ENCODE measurements at regions not wholly inside any gene's neighbourhood (a gene's known extent, or its start where the extent isn't known, plus 50 kb on each side); places are given as distances from the start of the nearest gene placed in this dataset.
"Not testable (repeated sequence)": the region's sequence is repeated elsewhere in the genome, so short reads cannot be mapped to it uniquely, and the experiment has no call there.

DNA sequence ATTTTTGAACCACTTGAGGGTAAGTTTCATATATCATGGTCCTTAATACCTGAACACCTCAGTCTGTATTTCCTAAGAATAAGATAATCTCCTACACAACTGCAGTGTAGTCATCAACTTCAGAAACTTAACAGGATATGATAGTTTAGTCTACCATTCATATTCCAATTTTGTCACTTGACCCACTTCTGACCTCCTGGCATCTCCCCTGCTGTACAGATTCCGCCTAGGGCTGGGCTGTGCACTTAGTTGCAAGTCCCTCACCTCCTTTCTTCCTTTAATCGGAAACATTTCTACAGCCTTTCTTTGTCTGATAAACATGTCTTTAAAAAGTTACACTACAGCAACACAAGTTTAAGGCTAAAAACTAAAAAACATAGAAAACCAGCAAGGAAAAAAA, 218.4 kb upstream of the SLCO3A1 start:
- H3K36me3 ChIP-seq (ENCODE audit: control insufficient read depth in 2 of 2, insufficient read depth in 2 of 2, low read length in 2 of 2) = no peaks in the 10 kb centered on the region
- no peak overlapping the region for H3K4me3 ChIP-seq (ENCODE audit: low read length in 2 of 2)
- no peak overlapping the region for H3K27ac ChIP-seq (ENCODE audit: low read depth in 2 of 2, low read length in 2 of 2)
- H3K9me3 ChIP-seq (ENCODE audit: control insufficient read depth in 2 of 2, low read length in 2 of 2) = no peaks in the 10 kb centered on the region
- H3K27me3 ChIP-seq (ENCODE audit: control insufficient read depth in 2 of 2, insufficient read depth in 2 of 2, low read length in 2 of 2) = no peaks in the 10 kb centered on the region
- no peak overlapping the region for H3K9ac ChIP-seq (ENCODE audit: low read depth in 1 of 2, low read length in 2 of 2)
- no peaks in the 10 kb centered on the region for H3K4me1 ChIP-seq (ENCODE audit: control insufficient read depth in 2 of 2, insufficient read depth in 2 of 2, low read length in 2 of 2)

GRCh38 chr15:91635641-91636040, 217.9 kb upstream of the SLCO3A1 start:
- H3K9ac ChIP-seq (ENCODE audit: low read depth in 1 of 2, low read length in 2 of 2) = no peak overlapping the region
- H3K36me3 ChIP-seq (ENCODE audit: control insufficient read depth in 2 of 2, insufficient read depth in 2 of 2, low read length in 2 of 2) = no peaks in the 10 kb centered on the region
- H3K9me3 ChIP-seq (ENCODE audit: control insufficient read depth in 2 of 2, low read length in 2 of 2) = no peaks in the 10 kb centered on the region
- no peak overlapping the region for H3K27ac ChIP-seq (ENCODE audit: low read depth in 2 of 2, low read length in 2 of 2)
- no peaks in the 10 kb centered on the region for H3K4me1 ChIP-seq (ENCODE audit: control insufficient read depth in 2 of 2, insufficient read depth in 2 of 2, low read length in 2 of 2)
- no peak overlapping the region for H3K4me3 ChIP-seq (ENCODE audit: low read length in 2 of 2)
- no peaks in the 10 kb centered on the region for H3K27me3 ChIP-seq (ENCODE audit: control insufficient read depth in 2 of 2, insufficient read depth in 2 of 2, low read length in 2 of 2)

GRCh38 chr15:91649016-91649415, 204.5 kb upstream of the SLCO3A1 start:
- Histone ChIP-seq H3K27ac (ENCODE audit: low read depth in 2 of 2, low read length in 2 of 2) (no peak overlapping the region), H3K9ac (ENCODE audit: low read depth in 1 of 2, low read length in 2 of 2) (no peak overlapping the region), H3K36me3 (ENCODE audit: control insufficient read depth in 2 of 2, insufficient read depth in 2 of 2, low read length in 2 of 2) (no peaks in the 10 kb centered on the region), H3K9me3 (ENCODE audit: control insufficient read depth in 2 of 2, low read length in 2 of 2) (no peaks in the 10 kb centered on the region), H3K4me3 (ENCODE audit: low read length in 2 of 2) (no peak overlapping the region), H3K4me1 (ENCODE audit: control insufficient read depth in 2 of 2, insufficient read depth in 2 of 2, low read length in 2 of 2) (no peaks in the 10 kb centered on the region), H3K27me3 (ENCODE audit: control insufficient read depth in 2 of 2, insufficient read depth in 2 of 2, low read length in 2 of 2) (no peaks in the 10 kb centered on the region)

DNA sequence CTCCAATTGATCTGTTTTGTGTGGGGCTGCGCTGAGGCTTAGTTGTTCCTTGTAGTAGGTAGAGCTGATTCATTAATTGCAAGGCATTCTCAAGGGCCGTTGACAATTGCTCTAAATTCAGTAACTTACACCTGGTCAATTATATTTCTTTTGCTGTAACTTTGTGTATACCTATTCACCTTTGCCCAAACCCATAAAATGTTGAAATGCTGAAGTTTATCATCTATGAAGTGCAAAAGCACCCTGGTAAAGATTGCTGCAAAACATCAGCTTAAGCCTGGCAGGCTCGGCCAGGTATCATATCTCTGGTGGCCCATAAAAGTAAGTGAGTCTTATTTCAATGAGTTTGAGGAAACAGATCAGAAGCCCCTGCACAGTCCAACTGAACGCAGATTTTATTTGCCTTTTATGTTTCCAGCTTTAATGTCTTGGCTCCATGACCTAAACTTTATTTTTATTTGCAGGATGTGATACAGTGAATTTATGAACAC, 203.6 kb upstream of the SLCO3A1 start:
- no peak overlapping the region for H3K9ac ChIP-seq (ENCODE audit: low read depth in 1 of 2, low read length in 2 of 2)
- no peaks in the 10 kb centered on the region for H3K4me1 ChIP-seq (ENCODE audit: control insufficient read depth in 2 of 2, insufficient read depth in 2 of 2, low read length in 2 of 2)
- no peaks in the 10 kb centered on the region for H3K36me3 ChIP-seq (ENCODE audit: control insufficient read depth in 2 of 2, insufficient read depth in 2 of 2, low read length in 2 of 2)
- no peak overlapping the region for H3K27ac ChIP-seq (ENCODE audit: low read depth in 2 of 2, low read length in 2 of 2)
- H3K9me3 ChIP-seq (ENCODE audit: control insufficient read depth in 2 of 2, low read length in 2 of 2) = no peaks in the 10 kb centered on the region
- no peaks in the 10 kb centered on the region for H3K27me3 ChIP-seq (ENCODE audit: control insufficient read depth in 2 of 2, insufficient read depth in 2 of 2, low read length in 2 of 2)
- H3K4me3 ChIP-seq (ENCODE audit: low read length in 2 of 2) = no peak overlapping the region

- Histone ChIP-seq H3K9ac (ENCODE audit: low read depth in 1 of 2, low read length in 2 of 2) (no peak overlapping the region), H3K4me3 (ENCODE audit: low read length in 2 of 2) (no peak overlapping the region), H3K36me3 (ENCODE audit: control insufficient read depth in 2 of 2, insufficient read depth in 2 of 2, low read length in 2 of 2) (no peaks in the 10 kb centered on the region), H3K27me3 (ENCODE audit: control insufficient read depth in 2 of 2, insufficient read depth in 2 of 2, low read length in 2 of 2) (no peaks in the 10 kb centered on the region), H3K27ac (ENCODE audit: low read depth in 2 of 2, low read length in 2 of 2) (no peak overlapping the region), H3K4me1 (ENCODE audit: control insufficient read depth in 2 of 2, insufficient read depth in 2 of 2, low read length in 2 of 2) (no peaks in the 10 kb centered on the region), H3K9me3 (ENCODE audit: control insufficient read depth in 2 of 2, low read length in 2 of 2) (no peaks in the 10 kb centered on the region)
Observed at GRCh38 chr15:91651251-91651650, 202.3 kb upstream of the SLCO3A1 start.

- no peaks in the 10 kb centered on the region for H3K27me3 ChIP-seq (ENCODE audit: control insufficient read depth in 2 of 2, insufficient read depth in 2 of 2, low read length in 2 of 2)
- no peaks in the 10 kb centered on the region for H3K9me3 ChIP-seq (ENCODE audit: control insufficient read depth in 2 of 2, low read length in 2 of 2)
- no peaks in the 10 kb centered on the region for H3K4me1 ChIP-seq (ENCODE audit: control insufficient read depth in 2 of 2, insufficient read depth in 2 of 2, low read length in 2 of 2)
- no peak overlapping the region for H3K27ac ChIP-seq (ENCODE audit: low read depth in 2 of 2, low read length in 2 of 2)
- no peak overlapping the region for H3K9ac ChIP-seq (ENCODE audit: low read depth in 1 of 2, low read length in 2 of 2)
- H3K36me3 ChIP-seq (ENCODE audit: control insufficient read depth in 2 of 2, insufficient read depth in 2 of 2, low read length in 2 of 2) = no peaks in the 10 kb centered on the region
- H3K4me3 ChIP-seq (ENCODE audit: low read length in 2 of 2) = no peak overlapping the region
Observed at GRCh38 chr15:91652610-91653207, 200.8 kb upstream of the SLCO3A1 start.

DNA sequence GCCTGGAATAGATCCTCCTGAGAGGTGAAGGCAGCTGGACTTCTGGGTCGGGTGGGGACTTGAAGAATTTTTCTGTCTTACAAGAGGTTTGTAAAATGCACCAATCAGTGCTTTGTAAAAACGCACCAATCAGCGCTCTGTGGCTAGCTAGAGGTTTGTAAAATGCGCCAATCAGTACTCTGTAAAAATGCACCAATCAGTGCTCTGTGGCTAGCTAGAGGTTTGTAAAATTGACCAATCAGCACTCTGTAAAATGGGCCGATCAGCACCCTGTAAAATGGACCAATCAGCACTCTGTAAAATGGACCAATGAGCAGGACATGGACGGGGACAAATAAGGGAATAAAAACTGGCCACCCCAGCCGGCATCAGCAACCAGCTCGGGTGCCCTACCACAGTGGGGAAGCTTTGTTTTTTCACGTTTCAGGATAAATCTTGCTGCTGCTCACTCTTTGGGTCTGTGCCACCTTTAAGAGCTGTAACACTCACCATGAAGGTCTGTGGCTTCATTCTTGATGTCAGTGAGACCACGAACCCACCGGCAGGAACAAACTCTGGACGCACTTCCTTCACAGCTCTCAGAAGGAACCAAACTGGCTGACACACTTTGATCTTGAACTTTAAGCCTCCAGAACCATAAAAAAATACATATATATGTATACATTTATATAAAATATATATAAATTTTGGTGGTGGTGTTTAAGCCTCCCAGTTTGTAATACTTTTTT, 197.8 kb upstream of the SLCO3A1 start:
- not testable (repeated sequence) for H3K9me3 ChIP-seq (ENCODE audit: control insufficient read depth in 2 of 2, low read length in 2 of 2)

DNA sequence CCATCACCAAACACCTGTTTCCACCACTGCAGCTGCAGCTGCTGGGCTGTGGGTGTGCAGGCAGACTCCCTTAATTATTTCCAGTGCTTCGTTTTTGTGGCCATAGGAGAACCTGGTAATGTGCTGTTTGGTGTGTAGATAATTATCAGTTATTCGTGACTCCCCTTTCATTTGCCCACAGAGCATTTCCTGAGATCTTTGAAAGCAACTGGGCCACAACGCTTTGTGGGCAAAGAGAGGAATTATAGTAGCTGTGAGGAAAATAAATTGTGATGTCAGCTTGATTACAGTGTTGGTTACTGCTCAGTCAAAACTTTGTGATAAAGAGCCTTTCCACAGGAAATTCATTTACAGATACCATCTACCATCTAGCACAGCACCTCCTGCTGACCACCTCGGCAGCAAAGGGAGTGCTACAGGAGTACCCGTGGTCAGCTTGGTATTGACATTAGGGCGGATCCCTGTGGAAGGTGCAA, 193.3 kb upstream of the SLCO3A1 start:
- no peaks in the 10 kb centered on the region for H3K36me3 ChIP-seq (ENCODE audit: control insufficient read depth in 2 of 2, insufficient read depth in 2 of 2, low read length in 2 of 2)
- H3K4me3 ChIP-seq (ENCODE audit: low read length in 2 of 2) = no peak overlapping the region

More for the DNA sequence above, 197.8 kb upstream of the SLCO3A1 start:
- not testable (repeated sequence) for H3K4me1 ChIP-seq (ENCODE audit: control insufficient read depth in 2 of 2, insufficient read depth in 2 of 2, low read length in 2 of 2); H3K36me3 ChIP-seq (ENCODE audit: control insufficient read depth in 2 of 2, insufficient read depth in 2 of 2, low read length in 2 of 2); H3K4me3 ChIP-seq (ENCODE audit: low read length in 2 of 2); H3K27ac ChIP-seq (ENCODE audit: low read depth in 2 of 2, low read length in 2 of 2); H3K9ac ChIP-seq (ENCODE audit: low read depth in 1 of 2, low read length in 2 of 2); H3K27me3 ChIP-seq (ENCODE audit: control insufficient read depth in 2 of 2, insufficient read depth in 2 of 2, low read length in 2 of 2)

GRCh38 chr15:91664224-91664836, 189.2 kb upstream of the SLCO3A1 start:
- no peaks in the 10 kb centered on the region for H3K36me3 ChIP-seq (ENCODE audit: control insufficient read depth in 2 of 2, insufficient read depth in 2 of 2, low read length in 2 of 2)
- no peaks in the 10 kb centered on the region for H3K4me1 ChIP-seq (ENCODE audit: control insufficient read depth in 2 of 2, insufficient read depth in 2 of 2, low read length in 2 of 2)
- H3K27ac ChIP-seq (ENCODE audit: low read depth in 2 of 2, low read length in 2 of 2) = no peak overlapping the region
- H3K27me3 ChIP-seq (ENCODE audit: control insufficient read depth in 2 of 2, insufficient read depth in 2 of 2, low read length in 2 of 2) = no peaks in the 10 kb centered on the region
- H3K4me3 ChIP-seq (ENCODE audit: low read length in 2 of 2) = no peak overlapping the region
- no peaks in the 10 kb centered on the region for H3K9me3 ChIP-seq (ENCODE audit: control insufficient read depth in 2 of 2, low read length in 2 of 2)
- H3K9ac ChIP-seq (ENCODE audit: low read depth in 1 of 2, low read length in 2 of 2) = no peak overlapping the region

More for the DNA sequence above, 193.3 kb upstream of the SLCO3A1 start:
- no peaks in the 10 kb centered on the region for H3K27me3 ChIP-seq (ENCODE audit: control insufficient read depth in 2 of 2, insufficient read depth in 2 of 2, low read length in 2 of 2)
- H3K27ac ChIP-seq (ENCODE audit: low read depth in 2 of 2, low read length in 2 of 2) = no peak overlapping the region
- no peak overlapping the region for H3K9ac ChIP-seq (ENCODE audit: low read depth in 1 of 2, low read length in 2 of 2)
- no peaks in the 10 kb centered on the region for H3K9me3 ChIP-seq (ENCODE audit: control insufficient read depth in 2 of 2, low read length in 2 of 2)
- H3K4me1 ChIP-seq (ENCODE audit: control insufficient read depth in 2 of 2, insufficient read depth in 2 of 2, low read length in 2 of 2) = no peaks in the 10 kb centered on the region

GRCh38 chr15:91665212-91665611, 188.3 kb upstream of the SLCO3A1 start:
- H3K4me1 ChIP-seq (ENCODE audit: control insufficient read depth in 2 of 2, insufficient read depth in 2 of 2, low read length in 2 of 2) = no peaks in the 10 kb centered on the region
- H3K27me3 ChIP-seq (ENCODE audit: control insufficient read depth in 2 of 2, insufficient read depth in 2 of 2, low read length in 2 of 2) = no peaks in the 10 kb centered on the region
- no peak overlapping the region for H3K4me3 ChIP-seq (ENCODE audit: low read length in 2 of 2)
- H3K36me3 ChIP-seq (ENCODE audit: control insufficient read depth in 2 of 2, insufficient read depth in 2 of 2, low read length in 2 of 2) = no peaks in the 10 kb centered on the region
- H3K9me3 ChIP-seq (ENCODE audit: control insufficient read depth in 2 of 2, low read length in 2 of 2) = no peaks in the 10 kb centered on the region
- H3K27ac ChIP-seq (ENCODE audit: low read depth in 2 of 2, low read length in 2 of 2) = no peak overlapping the region
- H3K9ac ChIP-seq (ENCODE audit: low read depth in 1 of 2, low read length in 2 of 2) = no peak overlapping the region

Measured in mucosa of rectum (tissue), 2 donors.